Limb (tissue), 2 donors: ENCODE measurements at regions not wholly inside any gene's neighbourhood (a gene's known extent, or its start where the extent isn't known, plus 50 kb on each side); places are given as distances from the start of the nearest gene placed in this dataset.
A peak's percentile ranks its signal among the peaks of the same experiment; 100 is the strongest.
"Not testable (repeated sequence)": the region's sequence is repeated elsewhere in the genome, so short reads cannot be mapped to it uniquely, and the experiment has no call there.

ENCODE experiments used
- DNase-seq, 2 donors: peaks; one replicate each; pipeline ENCODE4 v3.0.0-alpha.2; 2016; ENCODE audit errors: extremely low spot score in 2 of 2

DNA sequence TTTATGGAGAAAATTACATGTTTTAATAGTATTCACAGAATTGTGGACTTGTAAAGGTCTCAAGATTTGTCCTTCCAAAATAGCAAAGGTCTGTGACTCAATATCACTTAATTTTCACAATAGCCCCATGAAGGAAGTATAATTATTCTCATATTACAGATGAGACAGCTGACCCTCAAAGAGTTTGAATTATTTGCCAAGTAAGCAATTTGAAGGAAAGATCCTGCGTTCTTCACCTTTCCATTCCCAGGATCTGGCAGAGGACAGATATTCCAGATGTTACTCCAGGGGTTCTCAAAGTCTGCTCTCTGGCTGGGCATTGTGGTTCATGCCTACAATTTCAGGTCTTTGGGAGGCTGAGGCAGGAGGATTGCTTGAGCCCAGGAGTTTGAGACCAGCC lies 559.4 kb upstream of the AUTS2 start:
- DNase-seq = no peak

DNA sequence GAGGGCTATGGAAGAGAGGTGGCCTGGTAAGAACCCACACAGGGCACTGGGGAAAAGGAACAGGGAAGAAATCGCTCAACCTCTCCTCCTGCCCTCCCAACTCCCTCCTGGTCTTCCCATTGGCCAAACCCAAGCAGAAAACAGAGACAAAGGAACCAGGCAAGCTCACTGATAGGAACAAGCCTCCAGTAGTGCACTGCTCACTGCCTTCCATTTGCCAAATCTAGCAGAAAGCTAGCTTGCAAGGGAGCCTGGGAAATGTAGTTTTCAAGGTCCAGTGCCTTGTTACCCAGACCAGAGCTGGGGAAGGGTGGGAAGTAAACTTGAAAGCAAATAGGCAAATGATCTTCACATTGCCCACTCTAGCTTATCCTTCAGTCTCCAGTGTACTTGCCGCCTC lies 556.1 kb upstream of the AUTS2 start:
- no peak for DNase-seq

DNA sequence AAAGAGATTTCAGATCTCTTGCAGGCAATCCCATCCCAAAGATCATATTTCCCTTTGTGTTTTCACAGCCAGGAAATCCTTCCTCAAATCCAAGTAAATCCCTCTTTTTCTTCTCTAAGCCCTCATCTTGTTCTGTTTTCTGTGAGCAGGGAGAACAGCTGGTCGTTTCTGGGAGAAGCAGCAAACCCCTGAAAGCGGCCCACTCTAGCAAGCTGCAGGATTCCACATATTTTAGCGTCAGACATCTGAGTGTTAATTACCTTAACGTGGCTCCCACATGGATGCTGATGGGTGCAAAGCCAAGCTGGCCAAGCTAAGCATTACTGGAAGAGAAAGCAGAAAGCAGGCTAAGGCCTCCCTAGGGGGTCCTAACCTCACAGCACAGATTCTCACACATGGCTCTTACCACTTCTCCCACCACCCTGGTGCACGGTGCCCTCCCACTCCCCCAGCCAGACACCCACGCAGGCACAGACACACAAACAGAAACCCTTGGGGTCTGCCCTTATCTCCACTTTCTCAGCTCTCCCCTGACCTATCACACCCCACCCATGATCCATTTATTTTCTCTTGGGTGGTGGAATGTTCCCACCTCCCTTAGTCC lies 551.0 kb upstream of the AUTS2 start:
- peak; percentile 38 to 55 for DNase-seq

DNA sequence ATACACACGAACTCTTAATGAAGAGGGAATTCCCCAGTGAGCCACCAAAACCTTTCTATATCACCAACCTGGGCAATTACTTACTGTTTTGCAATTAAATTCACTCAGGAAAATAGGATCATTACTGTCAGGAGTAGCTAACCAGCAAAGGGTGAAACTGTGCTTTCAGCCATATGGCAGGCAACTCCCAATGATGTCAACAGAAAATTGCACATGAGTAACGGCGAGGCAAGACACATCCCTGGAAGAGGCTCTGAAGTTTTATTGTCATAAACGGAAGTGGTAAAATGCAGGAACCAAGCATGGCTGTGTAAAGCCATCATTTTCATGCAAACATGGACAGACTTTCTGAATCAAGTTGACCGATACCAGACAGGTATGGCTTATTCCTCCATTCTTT lies 548.9 kb upstream of the AUTS2 start:
- DNase-seq = no peak

DNA sequence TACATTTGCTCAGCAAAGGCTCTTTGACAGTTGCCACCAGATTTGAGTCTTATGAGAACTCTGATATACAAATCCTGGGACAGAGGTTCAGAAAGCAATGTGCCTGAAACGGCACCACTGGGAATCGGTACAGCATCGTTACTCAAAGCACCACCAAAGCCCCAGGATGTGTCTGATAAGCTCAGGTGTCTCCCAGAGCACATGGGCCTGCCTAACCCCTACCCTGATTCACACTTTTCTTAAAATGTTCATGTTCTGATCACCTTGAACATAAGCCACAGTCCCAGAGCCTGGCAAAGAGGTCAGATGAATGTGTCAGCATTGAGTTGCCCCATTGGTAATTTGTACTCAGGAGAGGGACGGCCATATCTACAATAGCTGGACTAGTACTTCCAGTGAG lies 545.8 kb upstream of the AUTS2 start:
- DNase-seq = no peak

DNA sequence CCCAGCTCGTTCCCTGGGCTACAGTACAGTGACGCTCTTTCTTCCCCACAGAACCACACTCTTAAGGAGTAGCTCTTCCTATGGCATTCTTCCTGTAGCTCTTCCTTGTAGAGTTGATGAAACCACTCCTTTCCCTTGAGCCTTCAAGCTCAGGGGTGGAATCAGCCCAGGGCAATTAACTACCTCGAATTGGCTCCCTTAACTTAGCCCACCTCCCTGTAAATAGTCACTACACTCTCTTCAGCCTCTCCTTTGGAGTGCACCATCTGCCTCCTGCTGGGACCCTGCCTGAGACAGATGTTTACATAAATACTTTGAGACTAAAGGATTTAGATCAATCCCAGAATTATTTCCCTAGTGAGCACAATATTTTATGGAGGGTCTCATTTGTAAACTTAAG lies 537.8 kb upstream of the AUTS2 start:
- no peak for DNase-seq

DNA sequence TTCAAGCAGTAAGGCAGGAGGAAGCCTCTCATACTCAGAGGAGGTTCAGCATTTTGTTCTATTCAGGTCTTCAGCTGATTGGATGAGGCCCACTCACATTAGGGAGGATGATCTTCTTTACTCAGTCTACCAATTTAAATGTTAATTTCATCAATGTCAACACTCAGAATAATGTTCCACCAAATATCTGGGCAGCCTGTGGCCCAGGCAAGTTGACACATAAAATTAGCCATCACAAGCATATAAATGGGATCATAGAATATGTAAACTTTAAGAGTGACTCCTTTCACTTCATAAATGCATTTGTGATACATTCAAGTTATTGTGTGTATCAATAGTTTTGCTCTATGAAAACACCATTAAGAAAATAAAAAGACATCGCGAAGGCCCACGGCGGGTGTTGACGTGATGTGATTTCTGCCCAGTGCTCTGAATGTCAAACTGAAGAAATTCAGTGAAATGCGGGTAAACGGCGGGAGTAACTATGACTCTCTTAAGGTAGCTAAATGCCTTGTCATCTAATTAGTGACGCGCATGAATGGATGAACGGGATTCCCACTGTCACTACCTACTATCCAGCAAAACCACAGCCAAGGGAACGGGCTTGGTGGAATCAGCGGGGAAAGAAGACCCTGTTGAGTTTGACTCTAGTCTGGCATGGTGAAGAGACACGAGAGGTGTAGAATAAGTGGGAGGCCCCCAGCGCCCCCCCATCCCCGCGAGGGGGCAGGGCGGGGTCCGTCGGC lies 536.1 kb upstream of the AUTS2 start:
- DNase-seq = no peak

DNA sequence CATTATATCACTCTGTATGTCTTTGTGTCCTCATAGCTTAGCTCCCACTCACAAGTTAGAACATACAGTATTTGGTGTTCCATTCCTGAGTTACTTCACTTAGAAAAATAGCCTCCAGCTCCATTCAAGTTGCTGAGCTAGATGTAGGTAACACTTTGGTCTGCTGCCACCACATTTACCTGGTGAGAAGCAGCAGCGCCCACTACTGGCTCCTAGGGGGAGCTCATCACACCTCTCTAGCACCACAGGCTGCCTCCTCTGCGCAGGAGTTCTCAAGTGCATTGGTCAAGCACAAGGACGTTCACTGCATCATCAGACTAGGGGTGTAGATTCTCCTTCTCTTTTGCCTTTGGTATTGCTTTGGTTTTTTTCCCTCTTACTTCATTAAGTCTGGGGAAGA lies 530.9 kb upstream of the AUTS2 start:
- DNase-seq = no peak

DNA sequence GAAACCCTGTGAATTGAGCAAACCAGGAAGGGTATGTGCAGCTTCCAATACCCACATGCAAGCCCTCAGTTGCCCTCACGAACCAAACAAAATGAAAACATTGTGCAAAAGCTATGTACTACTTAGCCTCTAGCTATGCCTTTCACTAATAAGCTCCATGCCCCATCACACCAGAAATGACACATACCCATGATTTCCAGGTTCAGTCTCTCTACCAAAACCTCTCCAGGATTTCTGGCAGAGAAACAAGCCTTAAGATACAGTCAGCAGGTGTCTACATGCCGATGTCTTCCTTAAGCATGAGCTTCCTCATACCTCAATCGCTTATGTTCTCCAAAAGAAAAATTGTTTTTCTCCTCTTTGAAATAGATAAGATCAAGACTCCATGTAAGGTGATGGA lies 527.8 kb upstream of the AUTS2 start:
- no peak for DNase-seq

DNA sequence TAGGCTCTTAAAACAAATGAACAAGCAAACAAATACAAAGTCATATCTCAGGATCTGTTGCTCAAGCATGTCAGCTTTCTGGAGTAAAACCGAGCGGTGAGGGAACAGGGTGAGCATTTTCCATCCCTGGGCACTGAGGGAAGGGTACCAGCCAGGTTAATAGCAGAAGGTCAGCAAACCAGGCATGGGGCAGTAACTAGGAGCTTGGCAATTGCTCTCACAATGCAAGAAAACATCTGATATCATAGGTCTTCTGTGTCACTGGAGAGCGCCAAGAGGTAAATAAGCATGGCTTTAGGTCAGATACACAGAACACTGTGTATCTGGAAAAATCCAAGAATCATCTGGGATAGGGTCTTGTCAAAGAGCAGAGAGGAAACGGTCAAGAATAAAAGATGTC lies 521.7 kb upstream of the AUTS2 start:
- DNase-seq = no peak

DNA sequence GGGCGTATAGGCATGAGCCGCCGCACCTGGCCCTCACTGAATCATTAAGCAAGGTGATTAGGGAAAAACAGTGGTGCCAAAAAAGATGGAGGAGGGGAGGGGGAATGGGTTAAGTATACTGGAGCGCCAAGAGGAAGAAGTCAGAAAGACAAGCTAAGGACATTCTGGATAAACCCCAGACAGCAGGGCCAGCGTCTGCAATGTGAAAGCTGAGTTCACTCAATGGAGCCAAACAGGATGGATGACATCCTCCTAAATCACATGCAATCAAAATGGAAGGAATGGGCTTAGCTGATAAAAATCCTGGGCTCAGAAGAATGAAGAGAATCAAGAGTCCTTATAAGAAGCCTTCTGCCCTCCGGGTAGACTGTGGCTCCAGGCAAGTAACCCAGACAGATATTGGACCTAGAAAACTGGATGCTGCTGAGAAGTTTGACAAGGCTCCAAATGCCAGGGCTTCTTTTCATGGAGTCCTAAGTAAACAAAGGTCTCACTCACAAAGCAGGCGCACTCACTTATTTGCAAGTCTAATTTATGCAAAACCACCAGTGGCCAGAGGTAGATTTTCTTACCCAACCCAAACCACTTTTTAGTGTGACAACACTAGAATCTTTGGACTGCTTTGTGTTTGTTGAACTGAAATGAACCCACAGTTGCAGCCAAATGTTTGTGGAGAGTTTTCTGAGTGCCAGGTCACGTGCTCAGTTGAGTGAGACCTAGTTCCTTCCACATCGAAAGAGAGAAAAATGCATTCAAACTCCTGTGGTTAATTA lies 519.1 kb upstream of the AUTS2 start:
- peak in 1 of 2 donors; percentile 5 for DNase-seq

DNA sequence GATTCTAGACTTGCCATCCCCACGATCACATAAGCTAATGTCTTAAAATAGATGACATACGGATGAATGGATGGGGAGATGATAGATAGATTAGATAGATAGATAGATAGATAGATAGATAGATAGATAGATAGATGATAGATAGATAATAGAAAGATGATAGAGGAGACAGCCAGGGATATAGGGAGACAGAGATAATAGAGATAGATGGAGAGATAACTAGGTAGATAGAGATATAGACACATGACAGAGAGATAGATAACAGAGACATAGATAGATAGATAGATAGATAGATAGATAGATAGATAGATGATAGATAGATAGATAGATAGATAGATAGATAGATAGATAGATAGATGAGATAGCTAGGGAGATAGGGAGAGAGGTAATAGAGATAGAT lies 511.0 kb upstream of the AUTS2 start:
- not testable (repeated sequence) for DNase-seq

DNA sequence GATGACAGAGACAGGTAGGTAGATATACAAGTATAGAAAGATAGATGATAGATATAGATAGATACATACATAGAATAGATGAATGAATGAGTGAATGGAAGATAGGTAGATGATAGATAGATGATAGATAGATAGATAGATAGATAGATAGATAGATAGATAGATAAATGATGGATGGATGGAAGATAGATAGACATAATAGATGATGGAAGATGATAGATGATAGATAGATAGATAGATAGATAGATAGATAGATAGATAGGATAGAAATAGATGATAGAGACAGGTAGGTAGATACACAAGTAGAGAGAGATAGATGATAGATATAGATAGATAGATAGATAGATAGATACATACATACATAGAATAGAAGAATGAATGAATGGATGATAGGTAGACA lies 510.1 kb upstream of the AUTS2 start:
- no peak for DNase-seq

DNA sequence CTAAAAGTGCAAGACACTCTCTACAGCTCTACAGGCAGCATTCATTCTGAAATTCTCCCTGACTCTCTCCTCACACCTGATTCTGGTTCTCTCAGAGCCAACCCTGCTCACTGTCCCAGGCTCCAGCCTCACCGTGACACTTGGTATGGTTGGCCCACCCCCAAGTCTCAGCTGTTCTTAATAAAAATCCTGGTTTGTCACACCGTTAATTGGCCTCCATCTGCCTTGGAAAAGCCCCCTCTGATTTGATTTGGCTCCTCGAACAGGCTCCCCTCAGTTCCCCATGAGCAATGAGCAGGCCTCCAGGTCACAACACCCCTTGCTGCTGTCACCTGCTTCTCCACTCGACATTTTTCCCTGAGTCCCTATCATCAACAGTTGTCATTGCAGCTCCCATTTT lies 507.3 kb upstream of the AUTS2 start:
- DNase-seq = no peak

DNA sequence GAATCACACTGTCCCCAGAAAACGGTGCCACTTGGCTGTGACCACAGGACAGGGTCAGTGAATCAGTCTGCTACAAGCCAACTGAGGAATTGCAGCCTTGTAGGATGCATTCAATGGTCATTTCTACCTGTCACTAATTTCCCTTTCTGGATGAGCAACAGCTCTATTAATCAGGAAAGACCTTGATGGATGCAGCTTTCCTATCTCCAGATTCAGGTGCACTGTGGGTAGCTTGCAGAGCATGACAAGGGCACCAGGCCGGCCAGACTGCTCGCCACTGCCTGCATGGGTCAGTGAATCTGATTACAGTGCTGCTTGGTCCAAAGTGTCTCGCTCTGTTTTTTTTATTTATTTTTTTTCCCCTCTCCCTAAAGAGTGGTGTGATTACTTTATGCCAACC lies 506.8 kb upstream of the AUTS2 start:
- DNase-seq = no peak

DNA sequence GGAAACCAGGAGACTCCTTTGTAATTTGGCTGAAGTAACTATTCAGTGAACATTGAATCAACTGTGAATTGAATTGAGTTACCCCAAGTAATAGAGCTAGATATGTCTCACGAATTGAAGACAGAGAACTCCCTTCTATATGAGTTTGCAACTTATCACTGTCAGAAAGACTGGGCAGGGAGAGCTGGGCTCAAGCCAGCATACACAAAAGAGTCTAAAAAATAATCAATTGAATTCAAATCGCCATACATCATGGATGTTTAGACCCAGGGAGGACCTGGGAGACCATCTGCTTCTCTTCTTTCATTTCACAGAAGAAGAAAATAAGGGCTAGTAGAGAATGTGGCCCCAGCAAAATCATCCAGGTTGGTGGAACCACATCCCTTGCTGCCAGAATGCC lies 503.1 kb upstream of the AUTS2 start:
- DNase-seq = no peak

DNA sequence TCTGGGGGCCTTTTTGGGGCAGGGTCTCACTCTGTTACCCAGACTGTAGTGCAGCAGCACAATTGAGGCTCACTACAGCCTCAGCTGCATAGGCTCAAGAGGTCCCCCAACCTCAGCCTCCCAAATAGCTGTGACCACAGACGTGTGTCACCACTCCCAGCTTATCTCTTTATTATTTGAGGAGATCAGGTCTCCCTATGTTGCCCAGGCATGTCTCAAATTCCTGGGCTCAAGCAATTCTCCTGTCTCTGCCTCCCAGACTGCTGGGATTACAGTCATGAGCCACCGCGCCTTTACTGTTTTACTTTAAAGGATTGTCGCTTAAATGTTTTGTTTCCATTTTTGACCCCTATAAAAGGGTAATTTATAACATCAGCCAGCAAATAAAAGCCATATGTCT lies 502.6 kb upstream of the AUTS2 start:
- no peak for DNase-seq

DNA sequence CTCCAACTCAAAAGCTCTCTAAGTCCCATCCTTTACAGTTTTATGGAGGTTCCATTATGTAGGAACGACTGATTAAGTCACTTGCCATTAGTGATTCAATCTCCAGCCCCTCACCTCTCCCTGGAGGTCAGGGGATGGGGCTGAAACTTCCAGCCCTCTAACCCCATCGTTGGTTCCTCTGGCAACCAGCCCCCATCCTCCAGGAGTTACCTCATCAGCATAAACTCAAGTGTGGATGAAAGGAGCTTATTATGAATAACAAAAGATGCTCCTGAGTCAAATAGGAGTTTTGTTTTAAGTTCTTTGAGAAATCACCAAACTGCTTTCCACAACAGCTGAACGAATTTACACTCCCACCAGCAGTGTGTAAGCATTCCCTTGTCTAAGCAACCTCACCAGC lies 494.3 kb upstream of the AUTS2 start:
- DNase-seq = no peak

DNA sequence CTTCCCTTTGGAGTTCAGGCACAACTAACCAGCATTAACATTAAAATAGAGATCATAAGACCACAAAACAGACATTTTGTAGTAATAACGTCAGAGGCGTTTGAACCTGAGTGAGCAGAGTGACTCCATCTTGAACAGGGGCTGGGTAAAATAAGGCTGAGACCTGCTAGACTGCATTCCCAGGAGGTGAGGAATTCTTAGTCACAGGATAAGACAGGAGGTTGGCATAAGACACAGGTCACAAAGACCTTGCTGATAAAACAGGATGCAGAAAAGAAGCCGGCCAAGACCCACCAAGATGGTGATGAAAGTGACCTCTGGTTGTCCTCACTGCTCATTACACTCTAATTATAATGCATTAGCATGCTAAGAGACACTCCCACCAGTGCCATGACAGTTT lies 493.2 kb upstream of the AUTS2 start:
- no peak for DNase-seq

DNA sequence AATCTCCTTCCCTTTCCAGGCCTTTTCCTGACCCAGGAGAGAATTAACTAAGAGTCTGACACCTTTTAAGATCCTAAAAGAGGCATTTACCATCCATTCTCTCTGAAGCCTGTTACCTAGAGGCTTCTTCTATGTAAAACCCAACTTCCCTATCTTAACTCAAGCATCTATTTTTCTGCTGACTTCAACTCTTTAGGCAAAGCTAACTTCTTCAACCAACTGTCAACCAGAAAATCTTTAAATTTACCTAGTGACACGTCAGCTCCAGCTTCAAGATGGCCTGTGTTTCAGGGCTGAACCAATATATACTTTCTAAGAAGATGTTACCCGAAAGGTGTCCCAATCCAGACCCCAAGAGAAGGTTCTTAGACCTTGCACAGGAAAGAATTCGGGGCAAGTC lies 492.3 kb upstream of the AUTS2 start:
- DNase-seq = no peak

DNA sequence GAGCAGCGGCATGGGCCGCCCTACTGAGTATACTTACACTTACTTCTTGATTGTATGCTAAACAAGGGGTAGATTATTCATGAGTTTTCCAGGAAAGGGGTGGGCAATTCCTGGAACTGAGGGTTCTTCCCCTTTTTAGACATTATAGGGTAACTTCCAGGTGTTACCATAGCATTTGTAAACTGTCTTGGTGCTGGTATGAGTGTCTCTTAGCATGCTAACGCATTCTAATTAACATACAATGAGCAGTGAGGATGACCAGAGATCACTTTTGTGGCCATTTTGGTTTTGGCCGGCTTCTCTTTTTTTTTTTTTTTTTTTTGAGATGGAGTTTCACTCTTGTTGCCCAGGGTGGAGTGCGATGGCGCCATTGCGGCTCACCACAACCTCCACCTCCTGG lies 491.8 kb upstream of the AUTS2 start:
- DNase-seq = not testable (repeated sequence)

DNA sequence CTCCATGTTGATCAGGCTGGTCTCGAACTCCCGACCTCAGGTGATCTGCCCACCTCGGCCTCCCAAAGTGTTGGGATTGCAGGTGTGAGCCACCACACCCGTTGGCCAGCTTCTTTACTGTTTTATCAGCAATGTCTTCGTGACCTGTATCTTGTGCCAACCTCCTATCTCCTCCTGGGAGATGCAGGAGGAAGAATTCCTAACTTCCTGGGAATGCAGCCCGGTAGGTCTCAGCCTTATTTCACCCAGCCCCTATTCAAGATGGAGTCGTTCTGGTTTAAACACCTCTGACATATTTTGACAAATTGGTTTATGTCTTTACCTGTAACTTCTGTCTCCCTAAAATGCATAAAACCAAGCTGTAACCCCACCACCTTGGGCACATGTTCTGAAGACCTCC lies 491.3 kb upstream of the AUTS2 start:
- not testable (repeated sequence) for DNase-seq

DNA sequence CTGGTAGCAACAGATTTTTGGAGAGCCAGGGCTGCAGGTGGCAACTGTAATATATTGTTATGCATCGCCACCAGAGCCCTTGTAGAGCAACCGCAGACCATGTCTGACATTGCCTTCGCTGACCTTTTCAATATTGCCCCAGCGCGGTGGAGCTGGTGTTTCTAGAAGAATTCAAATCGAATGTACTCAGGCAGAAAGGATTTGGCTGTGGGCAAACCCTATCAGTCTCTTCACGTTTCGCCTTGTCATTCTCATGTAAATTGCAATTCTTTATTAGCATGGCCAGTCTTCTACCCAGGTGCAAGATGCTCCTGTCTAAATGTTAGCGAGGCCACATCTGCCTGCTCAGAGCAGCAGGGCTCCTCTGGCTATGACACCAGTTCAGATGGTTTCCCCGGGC lies 490.2 kb upstream of the AUTS2 start:
- DNase-seq = no peak
